Activated CD4-positive, alpha-beta memory T cell treated with anti-CD3 and anti-CD28 coated beads for 36 hours (primary cell): ENCODE measurements at regions not wholly inside any gene's neighbourhood (a gene's known extent, or its start where the extent isn't known, plus 50 kb on each side); places are given as distances from the start of the nearest gene placed in this dataset.

Experiments used
- CTCF ChIA-PET: fragments of 350-600 bp; sonication (Branson Sonifier 250); formaldehyde crosslinking; loops from one replicate; lab custom pipeline; 2021; ENCODE audit warnings: antibody characterized with exemption, inconsistent platforms; lab: Charles Lee
- POLR2A ChIA-PET: fragments of 350-600 bp; sonication (Branson Sonifier 250); formaldehyde crosslinking; loops from one replicate; lab custom pipeline; 2021; ENCODE audit warnings: antibody characterized with exemption; lab: Charles Lee
- DNase-seq: peaks from one replicate; pipeline ENCODE4 v3.0.0-alpha.2; 2020
- H3K27ac Mint-ChIP-seq: one replicate; pipeline ENCODE4 v1.8.0; 2021; ENCODE audit warnings: mixed read lengths
- H3K27me3 Mint-ChIP-seq: one replicate; pipeline ENCODE4 v1.8.0; 2021; ENCODE audit warnings: mixed read lengths
- H3K36me3 Mint-ChIP-seq: one replicate; pipeline ENCODE4 v1.8.0; 2021; ENCODE audit warnings: mixed read lengths
- H3K4me1 Mint-ChIP-seq: one replicate; pipeline ENCODE4 v1.8.0; 2021; ENCODE audit warnings: low read depth, mixed read lengths
- H3K4me3 Mint-ChIP-seq: one replicate; pipeline ENCODE4 v1.8.0; 2021; ENCODE audit warnings: mild to moderate bottlenecking, mixed read lengths
- H3K9me3 Mint-ChIP-seq: one replicate; pipeline ENCODE4 v1.8.0; 2021; ENCODE audit warnings: mixed read lengths
- intact Hi-C: fragments of 100-400 bp; cut with micrococcal nuclease; formaldehyde crosslinking; loops from one replicate; pipeline ENCODE4 v1.15.1; 2023

- CTCF ChIA-PET, result no interaction called here
- no peak for DNase-seq
- no peaks in the 10 kb centered on the region for H3K27me3 Mint-ChIP-seq
- H3K27ac Mint-ChIP-seq, result no peak overlapping the region
- intact Hi-C loops, result no loop called here
- peaks cover 1% of the 10 kb centered on the region for H3K9me3 Mint-ChIP-seq
- H3K4me3 Mint-ChIP-seq, result no peak overlapping the region
- POLR2A ChIA-PET, result no interaction called here
- peaks cover 2% of the 10 kb centered on the region for H3K36me3 Mint-ChIP-seq
- no peaks in the 10 kb centered on the region for H3K4me1 Mint-ChIP-seq
Observed at GRCh38 chr1:79129914-79130313, 123.4 kb upstream of the ADGRL4 start.

GRCh38 chr1:79128722-79129121, 122.2 kb upstream of the ADGRL4 start:
- Mint-ChIP-seq H3K4me3 (no peak overlapping the region), H3K4me1 (no peaks in the 10 kb centered on the region), H3K9me3 (no peaks in the 10 kb centered on the region), H3K36me3 (peaks cover 2% of the 10 kb centered on the region), H3K27ac (no peak overlapping the region), H3K27me3 (no peaks in the 10 kb centered on the region)
- intact Hi-C loops, result no loop called here
- CTCF ChIA-PET, result no interaction called here
- POLR2A ChIA-PET, result no interaction called here
- DNase-seq, result no peak

- CTCF ChIA-PET, result no interaction called here
- POLR2A ChIA-PET, result no interaction called here
- Mint-ChIP-seq H3K27ac (no peak overlapping the region), H3K36me3 (no peaks in the 10 kb centered on the region), H3K4me1 (no peaks in the 10 kb centered on the region), H3K27me3 (no peaks in the 10 kb centered on the region), H3K4me3 (no peak overlapping the region), H3K9me3 (peaks cover 2% of the 10 kb centered on the region)
- no peak for DNase-seq
- intact Hi-C loops, result no loop called here
Observed at GRCh38 chr1:79124756-79125155, 118.2 kb upstream of the ADGRL4 start.

GRCh38 chr1:79122521-79122920, 116.0 kb upstream of the ADGRL4 start:
- H3K36me3 Mint-ChIP-seq, result no peaks in the 10 kb centered on the region
- no peaks in the 10 kb centered on the region for H3K4me1 Mint-ChIP-seq
- peaks cover 2% of the 10 kb centered on the region for H3K9me3 Mint-ChIP-seq
- intact Hi-C loops, result no loop called here
- H3K27me3 Mint-ChIP-seq, result no peaks in the 10 kb centered on the region
- H3K4me3 Mint-ChIP-seq, result no peak overlapping the region
- no peak overlapping the region for H3K27ac Mint-ChIP-seq
- DNase-seq, result no peak
- POLR2A ChIA-PET, result no interaction called here
- CTCF ChIA-PET, result no interaction called here

- ChIA-PET CTCF (no interaction called here), POLR2A (no interaction called here)
- intact Hi-C loops, result no loop called here
- no peaks in the 10 kb centered on the region for H3K27me3 Mint-ChIP-seq
- H3K36me3 Mint-ChIP-seq, result no peaks in the 10 kb centered on the region
- no peaks in the 10 kb centered on the region for H3K4me1 Mint-ChIP-seq
- peaks cover 4% of the 10 kb centered on the region for H3K9me3 Mint-ChIP-seq
- H3K4me3 Mint-ChIP-seq, result no peak overlapping the region
- no peak for DNase-seq
- H3K27ac Mint-ChIP-seq, result no peak overlapping the region
Observed at GRCh38 chr1:79117376-79117775, 110.8 kb upstream of the ADGRL4 start.

- H3K27ac Mint-ChIP-seq, result no peak overlapping the region
- CTCF ChIA-PET, result no interaction called here
- DNase-seq, result no peak
- intact Hi-C loops, result no loop called here
- H3K4me3 Mint-ChIP-seq, result no peak overlapping the region
- POLR2A ChIA-PET, result no interaction called here
- no peaks in the 10 kb centered on the region for H3K4me1 Mint-ChIP-seq
- H3K36me3 Mint-ChIP-seq, result no peaks in the 10 kb centered on the region
- peaks cover 2% of the 10 kb centered on the region for H3K9me3 Mint-ChIP-seq
- H3K27me3 Mint-ChIP-seq, result no peaks in the 10 kb centered on the region
Observed at GRCh38 chr1:79113836-79114235, 107.3 kb upstream of the ADGRL4 start.

- ChIA-PET CTCF (no interaction called here), POLR2A (no interaction called here)
- Mint-ChIP-seq H3K36me3 (no peaks in the 10 kb centered on the region), H3K27me3 (no peaks in the 10 kb centered on the region), H3K27ac (no peak overlapping the region), H3K9me3 (peaks cover 6% of the 10 kb centered on the region), H3K4me3 (no peak overlapping the region), H3K4me1 (no peaks in the 10 kb centered on the region)
- intact Hi-C loops, result no loop called here
- no peak for DNase-seq
Observed at GRCh38 chr1:79110749-79111148, 104.2 kb upstream of the ADGRL4 start.

GRCh38 chr1:79109445-79109844, 102.9 kb upstream of the ADGRL4 start:
- no peak overlapping the region for H3K27ac Mint-ChIP-seq
- peaks cover 6% of the 10 kb centered on the region for H3K9me3 Mint-ChIP-seq
- CTCF ChIA-PET, result no interaction called here
- H3K4me1 Mint-ChIP-seq, result no peaks in the 10 kb centered on the region
- intact Hi-C loops, result no loop called here
- H3K36me3 Mint-ChIP-seq, result no peaks in the 10 kb centered on the region
- no peak for DNase-seq
- POLR2A ChIA-PET, result no interaction called here
- H3K4me3 Mint-ChIP-seq, result no peak overlapping the region
- no peaks in the 10 kb centered on the region for H3K27me3 Mint-ChIP-seq

GRCh38 chr1:79105500-79105899, 99.0 kb upstream of the ADGRL4 start:
- intact Hi-C loops, result no loop called here
- H3K27me3 Mint-ChIP-seq, result no peaks in the 10 kb centered on the region
- no peaks in the 10 kb centered on the region for H3K4me1 Mint-ChIP-seq
- no peak overlapping the region for H3K4me3 Mint-ChIP-seq
- POLR2A ChIA-PET, result no interaction called here
- CTCF ChIA-PET, result no interaction called here
- no peak overlapping the region for H3K27ac Mint-ChIP-seq
- DNase-seq, result no peak
- H3K36me3 Mint-ChIP-seq, result no peaks in the 10 kb centered on the region
- peaks cover 6% of the 10 kb centered on the region for H3K9me3 Mint-ChIP-seq

- ChIA-PET POLR2A (no interaction called here), CTCF (no interaction called here)
- H3K4me3 Mint-ChIP-seq, result no peak overlapping the region
- H3K36me3 Mint-ChIP-seq, result no peaks in the 10 kb centered on the region
- H3K9me3 Mint-ChIP-seq, result peaks cover 6% of the 10 kb centered on the region
- intact Hi-C loops, result no loop called here
- H3K27me3 Mint-ChIP-seq, result no peaks in the 10 kb centered on the region
- no peak for DNase-seq
- no peak overlapping the region for H3K27ac Mint-ChIP-seq
- H3K4me1 Mint-ChIP-seq, result no peaks in the 10 kb centered on the region
Observed at GRCh38 chr1:79104617-79105016, 98.1 kb upstream of the ADGRL4 start.

GRCh38 chr1:79100385-79100784, 93.9 kb upstream of the ADGRL4 start:
- intact Hi-C loops, result no loop called here
- POLR2A ChIA-PET, result no interaction called here
- Mint-ChIP-seq H3K4me3 (no peak overlapping the region), H3K9me3 (peaks cover 4% of the 10 kb centered on the region), H3K27ac (no peak overlapping the region), H3K4me1 (no peaks in the 10 kb centered on the region), H3K27me3 (no peaks in the 10 kb centered on the region), H3K36me3 (no peaks in the 10 kb centered on the region)
- no peak for DNase-seq
- CTCF ChIA-PET, result no interaction called here

- no peak overlapping the region for H3K27ac Mint-ChIP-seq
- no peaks in the 10 kb centered on the region for H3K27me3 Mint-ChIP-seq
- H3K36me3 Mint-ChIP-seq, result no peaks in the 10 kb centered on the region
- ChIA-PET CTCF (no interaction called here), POLR2A (no interaction called here)
- H3K4me3 Mint-ChIP-seq, result no peak overlapping the region
- no peaks in the 10 kb centered on the region for H3K9me3 Mint-ChIP-seq
- intact Hi-C loops, result no loop called here
- H3K4me1 Mint-ChIP-seq, result no peaks in the 10 kb centered on the region
- no peak for DNase-seq
Observed at GRCh38 chr1:79090985-79091384, 84.5 kb upstream of the ADGRL4 start.

- no peaks in the 10 kb centered on the region for H3K36me3 Mint-ChIP-seq
- CTCF ChIA-PET, result no interaction called here
Observed at GRCh38 chr1:79089946-79090345, 83.4 kb upstream of the ADGRL4 start.

GRCh38 chr1:79082233-79082632, 75.7 kb upstream of the ADGRL4 start:
- CTCF ChIA-PET, result no interaction called here
- H3K9me3 Mint-ChIP-seq, result no peaks in the 10 kb centered on the region
- intact Hi-C loops, result no loop called here
- no peaks in the 10 kb centered on the region for H3K36me3 Mint-ChIP-seq
- POLR2A ChIA-PET, result no interaction called here
- H3K27me3 Mint-ChIP-seq, result no peaks in the 10 kb centered on the region
- H3K4me3 Mint-ChIP-seq, result no peak overlapping the region
- H3K4me1 Mint-ChIP-seq, result no peaks in the 10 kb centered on the region
- H3K27ac Mint-ChIP-seq, result no peak overlapping the region
- DNase-seq, result no peak

More at GRCh38 chr1:79089946-79090345, 83.4 kb upstream of the ADGRL4 start:
- no peaks in the 10 kb centered on the region for H3K27me3 Mint-ChIP-seq
- no peak for DNase-seq
- H3K9me3 Mint-ChIP-seq, result no peaks in the 10 kb centered on the region
- POLR2A ChIA-PET, result no interaction called here
- no peaks in the 10 kb centered on the region for H3K4me1 Mint-ChIP-seq
- H3K27ac Mint-ChIP-seq, result no peak overlapping the region
- no peak overlapping the region for H3K4me3 Mint-ChIP-seq
- intact Hi-C loops, result no loop called here
